Keratinocyte (primary cell): ENCODE measurements at regions not wholly inside any gene's neighbourhood (a gene's known extent, or its start where the extent isn't known, plus 50 kb on each side); places are given as distances from the start of the nearest gene placed in this dataset.

ENCODE experiments used
- DNase-seq: peaks from one replicate; pipeline ENCODE4 v3.0.0-alpha.2; 2011; ENCODE audit warnings: low read depth, missing footprints, low spot score
- FAIRE-seq: peaks from 2 replicates; lab custom pipeline; 2011; peaks lifted over from hg19 to GRCh38; lab: Jason Lieb, UNC
- H2AFZ ChIP-seq: 2 replicates; pipeline ENCODE4 v1.6.0; 2012; ENCODE audit warnings: low read length, control low read depth, inconsistent platforms; ENCODE audit not compliant: control insufficient read depth
- H3K27ac ChIP-seq: 2 replicates; pipeline ENCODE4 v1.5.1; 2011; ENCODE audit warnings: low read length; ENCODE audit not compliant: control insufficient read depth, insufficient read depth
- H3K27me3 ChIP-seq: 3 replicates; pipeline ENCODE4 v1.6.0; 2011; ENCODE audit warnings: low read length; ENCODE audit not compliant: control insufficient read depth, insufficient read depth; ENCODE audit errors: extremely low read depth
- H3K36me3 ChIP-seq, 2 experiments: 2 replicates in 1 of 2; 3 replicates in 1 of 2; pipeline ENCODE4 v1.5.1; 2011; ENCODE audit warnings: low read length in 2 of 2, mild to moderate bottlenecking in 1 of 2; ENCODE audit not compliant: control insufficient read depth in 2 of 2, insufficient read depth in 2 of 2; ENCODE audit errors: extremely low read depth in 1 of 2
- H3K4me1 ChIP-seq: 3 replicates; pipeline ENCODE4 v1.5.1; 2011; ENCODE audit warnings: low read length; ENCODE audit not compliant: control insufficient read depth, insufficient read depth; ENCODE audit errors: extremely low read depth
- H3K4me2 ChIP-seq: 3 replicates; pipeline ENCODE4 v1.6.0; 2011; ENCODE audit warnings: low read depth, low read length; ENCODE audit not compliant: control insufficient read depth, insufficient read depth; ENCODE audit errors: extremely low read depth
- H3K4me3 ChIP-seq, 3 experiments: fragments of 200-600 bp in 1 of 3; sonication (generic) in 1 of 3; 2 replicates in 2 of 3; 3 replicates in 1 of 3; pipeline ENCODE4 v1.5.1; 2011 to 2016; ENCODE audit warnings: low read length in 3 of 3, mild to moderate bottlenecking in 3 of 3, control low read depth in 2 of 3, inconsistent platforms in 1 of 3, low read depth in 1 of 3, mixed read lengths in 1 of 3, mixed run types in 1 of 3, moderate library complexity in 1 of 3; ENCODE audit not compliant: control insufficient read depth in 2 of 3, insufficient read depth in 2 of 3; ENCODE audit errors: extremely low read depth in 1 of 3
- H3K79me2 ChIP-seq: 2 replicates; pipeline ENCODE4 v1.6.0; 2012; ENCODE audit warnings: low read length; ENCODE audit not compliant: control insufficient read depth, insufficient read depth
- H3K9ac ChIP-seq: 3 replicates; pipeline ENCODE4 v1.6.0; 2011; ENCODE audit warnings: low read length; ENCODE audit not compliant: control insufficient read depth, insufficient read depth; ENCODE audit errors: extremely low read depth
- H3K9me1 ChIP-seq: 3 replicates; pipeline ENCODE4 v1.6.0; 2011; ENCODE audit warnings: low read length; ENCODE audit not compliant: control insufficient read depth, insufficient read depth; ENCODE audit errors: extremely low read depth
- H3K9me3 ChIP-seq: 2 replicates; pipeline ENCODE4 v1.5.1; 2012; ENCODE audit warnings: low read depth, low read length; ENCODE audit not compliant: control insufficient read depth
- H4K20me1 ChIP-seq: 3 replicates; pipeline ENCODE4 v1.6.0; 2011; ENCODE audit warnings: low read length; ENCODE audit not compliant: control insufficient read depth, insufficient read depth; ENCODE audit errors: extremely low read depth
- EZH2 ChIP-seq: IDR thresholded peaks from one replicate; pipeline ENCODE4 v1.6.1; 2012; ENCODE audit warnings: inconsistent platforms, mild to moderate bottlenecking, low read length, moderate library complexity
- dilution Hi-C: fragments of 300-500 bp; cut with MboI; formaldehyde crosslinking; loops from one replicate; pipeline ENCODE4 v1.7.0; 2020; ENCODE audit warnings: low sequenced_read_pairs; ENCODE audit not compliant: extremely low pct_ligation_motif_present
- TF ChIP-seq, protein P1 (sequence below), 3 experiments: IDR thresholded peaks in 1 of 3; conservative IDR thresholded peaks in 1 of 3; optimal IDR thresholded peaks in 1 of 3; 2 replicates in 2 of 3; 3 replicates in 1 of 3; pipeline versions ENCODE3 to v1.5.1; 2011; ENCODE audit warnings: low read length in 3 of 3, mild to moderate bottlenecking in 3 of 3, moderate library complexity in 2 of 3, control low read depth in 1 of 3, inconsistent platforms in 1 of 3; ENCODE audit not compliant: insufficient read depth in 2 of 3; ENCODE audit errors: extremely low read depth in 1 of 3

DNA sequence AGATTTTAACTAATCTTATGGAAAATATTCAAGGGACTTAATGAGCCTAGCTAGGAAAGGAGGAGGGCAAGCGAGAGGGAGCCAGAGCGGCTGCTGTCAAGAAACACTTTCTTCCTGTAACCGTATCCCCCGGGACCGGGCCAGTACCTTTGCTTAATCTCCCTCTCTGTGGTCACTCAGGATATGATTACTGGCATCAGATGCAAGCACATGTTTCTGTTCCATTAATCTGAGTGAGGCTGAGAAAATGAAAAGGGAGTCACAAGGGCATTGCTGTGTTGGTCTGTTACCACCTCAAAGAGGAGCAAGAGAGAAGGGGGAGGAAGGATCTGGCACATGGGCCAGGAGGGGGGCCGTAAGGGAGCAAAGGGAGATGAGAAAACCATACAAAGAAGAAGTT lies 356.7 kb upstream of the GATB start:
- Histone ChIP-seq H3K79me2 (no peaks in the 10 kb centered on the region), H3K9me1 (no peaks in the 10 kb centered on the region), H3K27me3 (no peaks in the 10 kb centered on the region), H3K27ac (no peak overlapping the region), H3K4me1 (no peaks in the 10 kb centered on the region), H3K4me2 (no peak overlapping the region), H3K4me3 (no peak overlapping the region), H4K20me1 (no peaks in the 10 kb centered on the region), H2AFZ (no peak overlapping the region), H3K36me3 (no peaks in the 10 kb centered on the region), H3K9me3 (no peaks in the 10 kb centered on the region), H3K9ac (no peak overlapping the region)
- dilution Hi-C loops = no loop called here
- TF ChIP-seq, protein P1, sequence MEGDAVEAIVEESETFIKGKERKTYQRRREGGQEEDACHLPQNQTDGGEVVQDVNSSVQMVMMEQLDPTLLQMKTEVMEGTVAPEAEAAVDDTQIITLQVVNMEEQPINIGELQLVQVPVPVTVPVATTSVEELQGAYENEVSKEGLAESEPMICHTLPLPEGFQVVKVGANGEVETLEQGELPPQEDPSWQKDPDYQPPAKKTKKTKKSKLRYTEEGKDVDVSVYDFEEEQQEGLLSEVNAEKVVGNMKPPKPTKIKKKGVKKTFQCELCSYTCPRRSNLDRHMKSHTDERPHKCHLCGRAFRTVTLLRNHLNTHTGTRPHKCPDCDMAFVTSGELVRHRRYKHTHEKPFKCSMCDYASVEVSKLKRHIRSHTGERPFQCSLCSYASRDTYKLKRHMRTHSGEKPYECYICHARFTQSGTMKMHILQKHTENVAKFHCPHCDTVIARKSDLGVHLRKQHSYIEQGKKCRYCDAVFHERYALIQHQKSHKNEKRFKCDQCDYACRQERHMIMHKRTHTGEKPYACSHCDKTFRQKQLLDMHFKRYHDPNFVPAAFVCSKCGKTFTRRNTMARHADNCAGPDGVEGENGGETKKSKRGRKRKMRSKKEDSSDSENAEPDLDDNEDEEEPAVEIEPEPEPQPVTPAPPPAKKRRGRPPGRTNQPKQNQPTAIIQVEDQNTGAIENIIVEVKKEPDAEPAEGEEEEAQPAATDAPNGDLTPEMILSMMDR (optimal IDR thresholded peaks at IDR 0.05 in 1 of 3, IDR thresholded peaks at IDR 0.05 in 1 of 3, conservative IDR thresholded peaks at IDR 0.05 in 1 of 3; ENCODE audit: extremely low read depth in 1 of 3, insufficient read depth in 2 of 3, low read length in 3 of 3) = no peak
- TF ChIP-seq EZH2 = no peak
- no peak for DNase-seq
- FAIRE-seq = no peak

DNA sequence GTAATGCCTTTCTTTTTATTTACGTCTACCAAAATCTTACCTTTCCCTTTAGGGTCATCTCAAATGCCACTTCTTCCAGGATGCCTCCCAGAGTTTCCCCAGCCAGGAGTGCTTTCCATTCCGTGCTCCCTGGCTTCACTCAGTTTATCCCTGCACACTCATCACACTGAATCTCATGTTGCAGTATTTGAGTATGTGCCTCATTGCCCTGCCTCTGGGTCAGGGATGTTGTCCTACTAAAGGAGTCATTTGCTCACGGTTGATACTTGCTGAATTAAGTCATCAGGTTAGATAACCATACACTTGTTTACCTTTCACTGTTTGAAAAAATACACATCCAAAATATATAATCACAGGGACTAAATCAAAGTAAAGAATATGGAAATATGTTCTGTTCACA lies 356.2 kb upstream of the GATB start:
- DNase-seq (no peak), FAIRE-seq (no peak)
- no peaks in the 10 kb centered on the region for H3K9me1 ChIP-seq
- no peak overlapping the region for H3K9ac ChIP-seq
- TF ChIP-seq, protein P1 (optimal IDR thresholded peaks at IDR 0.05 in 1 of 3, IDR thresholded peaks at IDR 0.05 in 1 of 3, conservative IDR thresholded peaks at IDR 0.05 in 1 of 3; ENCODE audit: extremely low read depth in 1 of 3, insufficient read depth in 2 of 3, low read length in 3 of 3) = no peak
- no peak for TF ChIP-seq EZH2
- H3K4me2 ChIP-seq = no peak overlapping the region
- H3K27ac ChIP-seq = no peak overlapping the region
- no peaks in the 10 kb centered on the region for H3K4me1 ChIP-seq
- no peak overlapping the region for H2AFZ ChIP-seq
- no peak overlapping the region for H3K4me3 ChIP-seq
- no peaks in the 10 kb centered on the region for H3K36me3 ChIP-seq
- H4K20me1 ChIP-seq = no peaks in the 10 kb centered on the region
- no peaks in the 10 kb centered on the region for H3K27me3 ChIP-seq
- dilution Hi-C loops = no loop called here
- no peaks in the 10 kb centered on the region for H3K9me3 ChIP-seq
- H3K79me2 ChIP-seq = no peaks in the 10 kb centered on the region
